ENCODE measurements at regions not wholly inside any gene's neighbourhood (a gene's known extent, or its start where the extent isn't known, plus 50 kb on each side); places are given as distances from the start of the nearest gene placed in this dataset.

DNA sequence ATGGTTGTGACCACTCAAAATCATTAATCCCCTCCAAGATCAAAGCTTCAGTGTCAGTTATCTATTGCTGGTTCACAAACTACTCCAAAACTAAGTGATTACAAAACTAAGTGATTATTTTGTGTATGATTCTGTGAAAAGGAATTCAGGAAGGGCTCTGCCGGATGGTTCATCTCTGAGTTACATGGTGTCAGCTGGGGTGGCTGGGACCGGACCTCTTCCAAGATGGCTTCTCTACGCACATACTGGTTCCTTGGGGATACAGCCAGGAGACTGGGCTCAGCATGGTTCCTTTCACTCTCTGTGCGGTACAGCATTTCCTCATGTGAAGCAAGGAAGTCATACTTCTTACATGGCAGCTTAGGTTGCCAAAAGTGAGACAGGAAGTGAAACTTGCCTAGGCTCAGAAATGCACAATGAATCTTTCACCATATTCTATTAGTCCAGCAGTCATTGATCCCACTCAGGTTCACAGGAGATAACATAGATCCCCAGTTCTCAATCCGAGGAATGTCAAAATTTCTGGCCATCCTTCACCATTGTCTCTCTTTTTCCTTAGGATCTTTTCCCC, 97.9 kb upstream of the IRX6 start:
- Histone ChIP-seq H3K4me1 (no peaks in the 10 kb centered on the region), H3K27ac (no peak overlapping the region), H3K4me3 (no peak overlapping the region), H3K36me3 (no peaks in the 10 kb centered on the region), H3K27me3 (peaks cover 0 to 8% of the 10 kb centered on the region in 2 donors), H3K9me3 (no peaks in the 10 kb centered on the region)
- WGBS (ENCODE audit: insufficient coverage, low coverage, low lambda C conversion rate, missing lambda C conversion rate), result 56% methylated on average over 4 of the region's 5 CpGs
- ATAC-seq, result no peak
- intact Hi-C loops (cut with DNase I), result no loop called here
- TF ChIP-seq, protein P1, sequence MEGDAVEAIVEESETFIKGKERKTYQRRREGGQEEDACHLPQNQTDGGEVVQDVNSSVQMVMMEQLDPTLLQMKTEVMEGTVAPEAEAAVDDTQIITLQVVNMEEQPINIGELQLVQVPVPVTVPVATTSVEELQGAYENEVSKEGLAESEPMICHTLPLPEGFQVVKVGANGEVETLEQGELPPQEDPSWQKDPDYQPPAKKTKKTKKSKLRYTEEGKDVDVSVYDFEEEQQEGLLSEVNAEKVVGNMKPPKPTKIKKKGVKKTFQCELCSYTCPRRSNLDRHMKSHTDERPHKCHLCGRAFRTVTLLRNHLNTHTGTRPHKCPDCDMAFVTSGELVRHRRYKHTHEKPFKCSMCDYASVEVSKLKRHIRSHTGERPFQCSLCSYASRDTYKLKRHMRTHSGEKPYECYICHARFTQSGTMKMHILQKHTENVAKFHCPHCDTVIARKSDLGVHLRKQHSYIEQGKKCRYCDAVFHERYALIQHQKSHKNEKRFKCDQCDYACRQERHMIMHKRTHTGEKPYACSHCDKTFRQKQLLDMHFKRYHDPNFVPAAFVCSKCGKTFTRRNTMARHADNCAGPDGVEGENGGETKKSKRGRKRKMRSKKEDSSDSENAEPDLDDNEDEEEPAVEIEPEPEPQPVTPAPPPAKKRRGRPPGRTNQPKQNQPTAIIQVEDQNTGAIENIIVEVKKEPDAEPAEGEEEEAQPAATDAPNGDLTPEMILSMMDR (IDR thresholded peaks at IDR 0.05), result no peak
- TF ChIP-seq POLR2A (IDR thresholded peaks at IDR 0.05), result no peak
- no peak for DNase-seq

DNA sequence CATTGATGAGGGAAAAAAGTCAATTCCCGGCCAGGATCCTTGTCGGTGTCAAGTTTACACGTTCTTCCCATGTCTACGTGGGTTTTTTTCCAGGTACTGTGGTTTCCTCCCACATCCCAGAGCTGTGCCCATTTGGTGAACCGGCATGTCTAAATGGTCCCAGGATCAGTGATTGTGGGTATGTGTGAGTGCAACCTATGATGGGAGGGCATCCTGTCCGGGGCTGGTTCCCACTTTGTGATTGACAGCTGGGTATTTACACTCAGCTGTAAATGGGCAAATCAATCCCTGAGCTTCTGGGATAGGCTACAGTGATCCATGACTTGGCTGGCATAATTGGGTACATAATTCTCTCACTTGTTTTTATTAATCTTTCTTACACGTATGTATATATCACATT, 91.2 kb upstream of the IRX6 start:
- WGBS (ENCODE audit: insufficient coverage, low coverage, low lambda C conversion rate, missing lambda C conversion rate), result 69% methylated on average over 5 of the region's 7 CpGs
- H3K27ac ChIP-seq, result no peak overlapping the region
- no peaks in the 10 kb centered on the region for H3K27me3 ChIP-seq
- DNase-seq (no peak), ATAC-seq (no peak)
- no peaks in the 10 kb centered on the region for H3K9me3 ChIP-seq
- H3K4me3 ChIP-seq, result no peak overlapping the region
- TF ChIP-seq, protein P1 (IDR thresholded peaks at IDR 0.05), result no peak
- TF ChIP-seq POLR2A (IDR thresholded peaks at IDR 0.05), result no peak
- intact Hi-C loops (cut with DNase I), result no loop called here
- no peaks in the 10 kb centered on the region for H3K4me1 ChIP-seq
- H3K36me3 ChIP-seq, result no peaks in the 10 kb centered on the region

DNA sequence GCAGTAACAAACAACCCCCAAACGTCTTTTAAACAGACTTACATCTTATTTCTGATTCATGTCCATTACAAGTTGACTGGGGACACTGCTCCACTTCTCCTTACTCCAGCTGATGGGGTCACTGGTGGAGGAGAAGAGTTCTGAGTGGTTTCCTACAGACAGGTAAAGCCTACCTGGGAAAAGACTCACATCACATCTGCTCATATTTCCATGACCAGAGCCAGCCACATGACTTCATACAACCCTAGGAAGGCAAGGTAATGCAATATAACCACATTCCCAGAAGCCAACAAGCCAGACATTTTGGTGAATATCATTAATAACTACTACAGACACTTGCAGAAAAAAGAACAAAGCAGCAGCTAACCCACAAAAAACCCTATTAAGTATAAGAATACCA, 90.5 kb upstream of the IRX6 start:
- intact Hi-C loops (cut with DNase I), result no loop called here

DNA sequence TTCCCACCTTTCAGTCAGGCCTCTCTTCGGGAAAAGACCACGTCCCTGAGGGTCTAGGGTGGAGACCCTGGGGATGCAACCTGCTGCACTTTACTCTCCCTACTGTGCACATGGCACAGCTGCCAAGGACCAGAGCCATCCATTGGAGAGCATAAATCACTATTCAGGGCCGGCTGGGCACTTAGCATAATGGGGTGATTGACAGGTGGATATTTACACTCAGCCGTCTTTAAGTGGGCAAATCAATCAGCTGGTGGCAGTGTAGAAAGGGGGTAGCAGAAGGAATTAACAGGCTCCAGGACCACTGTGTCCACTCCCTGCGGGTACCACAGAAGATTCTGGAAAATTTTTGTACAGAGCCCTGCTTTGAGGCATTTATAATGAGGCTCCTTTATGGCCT, 87.3 kb upstream of the IRX6 start:
- DNase-seq (no peak), ATAC-seq (no peak)
- 55% methylated on average over 2 of the region's 5 CpGs for WGBS (ENCODE audit: insufficient coverage, low coverage, low lambda C conversion rate, missing lambda C conversion rate)
- Histone ChIP-seq H3K36me3 (no peaks in the 10 kb centered on the region), H3K4me1 (no peaks in the 10 kb centered on the region), H3K9me3 (no peaks in the 10 kb centered on the region), H3K27ac (no peak overlapping the region), H3K4me3 (no peak overlapping the region), H3K27me3 (no peaks in the 10 kb centered on the region)
- intact Hi-C loops (cut with DNase I), result no loop called here
- TF ChIP-seq, protein P1 (IDR thresholded peaks at IDR 0.05), result no peak
- TF ChIP-seq POLR2A (IDR thresholded peaks at IDR 0.05), result no peak

More for the DNA sequence above, 90.5 kb upstream of the IRX6 start:
- WGBS (ENCODE audit: insufficient coverage, low coverage, low lambda C conversion rate, missing lambda C conversion rate), result 0% methylated on average over 1 of the region's 1 CpG
- no peaks in the 10 kb centered on the region for H3K4me1 ChIP-seq
- no peak for TF ChIP-seq POLR2A (IDR thresholded peaks at IDR 0.05)
- TF ChIP-seq, protein P1 (IDR thresholded peaks at IDR 0.05), result no peak
- H3K4me3 ChIP-seq, result no peak overlapping the region
- no peak overlapping the region for H3K27ac ChIP-seq
- DNase-seq, result no peak
- ATAC-seq, result no peak
- H3K27me3 ChIP-seq, result no peaks in the 10 kb centered on the region
- no peaks in the 10 kb centered on the region for H3K36me3 ChIP-seq
- no peaks in the 10 kb centered on the region for H3K9me3 ChIP-seq

DNA sequence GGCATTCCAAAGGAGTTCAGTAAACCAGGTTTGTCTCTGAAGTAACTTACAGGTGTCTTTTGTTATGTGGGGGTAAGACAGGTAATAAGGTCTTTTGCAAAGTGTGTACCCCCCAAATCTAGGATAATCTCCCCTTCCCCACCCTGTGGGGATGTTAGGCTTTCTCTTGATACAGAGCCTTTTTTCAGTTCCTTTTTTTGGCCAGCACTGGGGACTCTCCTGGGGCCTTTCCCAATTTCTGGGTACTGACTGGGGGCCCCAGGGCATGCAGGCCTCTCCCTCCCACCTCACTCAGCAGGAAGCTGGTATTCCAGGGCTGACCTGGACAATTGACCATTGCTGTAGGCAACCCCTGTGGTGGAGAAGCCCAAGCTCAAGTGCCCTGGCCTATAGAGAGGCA, 84.3 kb upstream of the IRX6 start:
- Histone ChIP-seq H3K27ac (no peak overlapping the region), H3K9me3 (no peaks in the 10 kb centered on the region), H3K27me3 (no peaks in the 10 kb centered on the region), H3K4me1 (no peaks in the 10 kb centered on the region), H3K4me3 (no peak overlapping the region), H3K36me3 (no peaks in the 10 kb centered on the region)
- no peak for DNase-seq
- intact Hi-C loops (cut with DNase I), result no loop called here
- no peak for TF ChIP-seq POLR2A (IDR thresholded peaks at IDR 0.05)
- TF ChIP-seq, protein P1 (IDR thresholded peaks at IDR 0.05), result no peak
- no peak for ATAC-seq
